Epithelial cell of esophagus (primary cell): ENCODE measurements at regions not wholly inside any gene's neighbourhood (a gene's known extent, or its start where the extent isn't known, plus 50 kb on each side); places are given as distances from the start of the nearest gene placed in this dataset.
"Not testable (repeated sequence)": the region's sequence is repeated elsewhere in the genome, so short reads cannot be mapped to it uniquely, and the experiment has no call there.

Experiments used
- DNase-seq: peaks from one replicate; pipeline ENCODE4 v3.0.0; 2010; ENCODE audit warnings: low read depth
- H3K4me3 ChIP-seq: 2 replicates; pipeline ENCODE4 v1.5.1; 2011; ENCODE audit warnings: mild to moderate bottlenecking, low read length, control low read depth
- TF ChIP-seq, protein P1 (sequence below): IDR thresholded peaks from 2 replicates; pipeline ENCODE4 v1.5.1; 2011; ENCODE audit warnings: low read depth, mild to moderate bottlenecking, low read length, control low read depth, inconsistent platforms; ENCODE audit not compliant: insufficient read depth; ENCODE audit errors: missing control alignments

DNA sequence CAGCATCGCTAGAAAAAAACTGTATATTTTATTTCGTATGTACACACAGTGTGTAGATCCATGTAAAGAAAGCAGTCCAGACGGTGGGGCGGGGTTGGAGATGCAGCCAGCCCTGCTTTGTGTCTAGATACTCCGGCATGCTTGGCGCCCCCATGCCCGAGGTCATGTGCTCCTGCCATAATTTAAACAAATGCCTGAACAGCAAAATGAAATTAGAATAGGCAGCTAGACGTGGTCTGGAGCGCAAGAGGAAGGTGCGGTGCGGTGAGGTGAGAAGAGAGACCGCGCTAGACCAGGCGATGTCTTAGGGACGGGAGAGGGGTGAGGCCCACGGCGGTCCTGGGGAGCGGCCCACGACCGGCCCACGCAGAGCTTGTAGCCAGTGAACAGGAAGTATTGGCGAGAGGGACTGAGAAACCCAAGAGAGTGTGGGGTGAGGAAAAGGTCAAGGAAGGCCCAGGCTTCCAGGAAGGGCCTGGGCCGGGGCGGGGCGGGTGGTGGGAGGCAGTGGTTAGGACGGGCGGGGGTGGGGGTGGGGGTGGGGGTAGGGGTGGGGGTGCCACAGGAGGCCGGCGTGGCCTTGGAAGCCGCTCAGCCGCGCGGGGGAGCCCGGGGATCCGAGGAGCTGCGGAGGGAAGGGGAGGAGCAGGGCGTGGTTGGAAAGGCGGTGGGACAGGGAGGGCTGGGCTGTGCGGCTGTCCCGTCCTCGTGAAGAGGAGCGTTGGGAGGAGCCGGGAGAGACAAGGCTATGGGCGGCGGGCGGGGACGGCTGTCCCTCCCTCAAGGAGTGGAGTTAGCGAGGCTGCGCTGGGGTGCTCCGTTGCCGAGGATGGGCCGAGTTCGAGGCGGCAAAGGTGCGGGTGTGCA, 254.7 kb upstream of the SGCG start:
- H3K4me3 ChIP-seq: peak overlapping the region; percentile 27
- TF ChIP-seq, protein P1, sequence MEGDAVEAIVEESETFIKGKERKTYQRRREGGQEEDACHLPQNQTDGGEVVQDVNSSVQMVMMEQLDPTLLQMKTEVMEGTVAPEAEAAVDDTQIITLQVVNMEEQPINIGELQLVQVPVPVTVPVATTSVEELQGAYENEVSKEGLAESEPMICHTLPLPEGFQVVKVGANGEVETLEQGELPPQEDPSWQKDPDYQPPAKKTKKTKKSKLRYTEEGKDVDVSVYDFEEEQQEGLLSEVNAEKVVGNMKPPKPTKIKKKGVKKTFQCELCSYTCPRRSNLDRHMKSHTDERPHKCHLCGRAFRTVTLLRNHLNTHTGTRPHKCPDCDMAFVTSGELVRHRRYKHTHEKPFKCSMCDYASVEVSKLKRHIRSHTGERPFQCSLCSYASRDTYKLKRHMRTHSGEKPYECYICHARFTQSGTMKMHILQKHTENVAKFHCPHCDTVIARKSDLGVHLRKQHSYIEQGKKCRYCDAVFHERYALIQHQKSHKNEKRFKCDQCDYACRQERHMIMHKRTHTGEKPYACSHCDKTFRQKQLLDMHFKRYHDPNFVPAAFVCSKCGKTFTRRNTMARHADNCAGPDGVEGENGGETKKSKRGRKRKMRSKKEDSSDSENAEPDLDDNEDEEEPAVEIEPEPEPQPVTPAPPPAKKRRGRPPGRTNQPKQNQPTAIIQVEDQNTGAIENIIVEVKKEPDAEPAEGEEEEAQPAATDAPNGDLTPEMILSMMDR: no peak
- DNase-seq: peak; percentile 36

DNA sequence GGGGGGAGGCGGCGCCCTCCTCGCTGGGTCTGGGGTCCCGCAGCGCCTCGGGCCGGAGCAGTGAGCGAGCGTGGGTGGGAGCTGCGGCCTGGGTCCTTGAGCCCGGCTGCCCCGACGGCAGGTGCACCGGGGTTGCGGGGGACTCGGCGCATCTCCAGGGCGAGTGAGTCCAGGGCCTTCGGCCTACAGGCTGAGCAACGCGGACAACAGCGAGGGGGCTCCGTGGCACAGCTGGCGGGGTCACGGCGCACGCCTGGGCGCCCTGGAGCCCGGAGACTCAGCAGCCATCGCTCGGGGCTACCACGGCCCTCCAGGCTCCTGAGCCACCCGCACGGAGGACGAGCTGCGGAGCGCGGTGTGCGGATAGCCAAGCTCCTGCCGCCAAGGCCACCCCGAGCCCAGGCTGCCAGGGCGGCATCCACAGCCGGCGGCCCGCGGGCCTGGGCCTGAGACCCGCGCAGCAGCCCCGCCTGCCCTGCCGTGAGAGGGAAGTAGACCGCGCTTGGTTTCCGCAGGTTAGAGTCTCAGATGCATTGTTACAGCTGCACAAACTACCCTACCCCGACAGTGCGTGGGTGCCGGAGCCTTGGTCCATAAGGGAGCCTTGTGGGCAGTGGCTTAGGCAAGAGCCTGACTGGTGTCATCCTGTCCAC, 253.9 kb upstream of the SGCG start:
- peak overlapping the region; percentile 27 for H3K4me3 ChIP-seq
- TF ChIP-seq, protein P1: no peak
- no peak for DNase-seq

DNA sequence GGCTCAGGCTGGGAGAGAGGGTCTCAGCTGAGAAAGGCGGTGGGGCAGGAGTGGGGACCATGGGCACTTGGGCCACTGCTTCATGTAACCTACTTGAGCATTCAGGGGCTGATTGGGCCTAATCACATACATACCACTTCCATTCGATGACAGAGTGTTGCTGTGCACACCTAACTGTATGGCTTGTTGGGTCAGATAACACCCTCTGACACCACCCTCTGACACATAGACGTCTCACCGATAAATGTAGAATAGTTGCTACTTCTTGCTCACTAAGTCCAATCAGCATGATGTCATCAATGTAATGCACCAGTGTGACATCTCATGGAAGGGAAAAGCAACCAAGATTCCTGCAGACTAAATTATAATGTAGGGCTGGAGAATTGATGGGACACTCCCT, 252.9 kb upstream of the SGCG start:
- H3K4me3 ChIP-seq: not testable (repeated sequence)
- DNase-seq: peak; percentile 66

DNA sequence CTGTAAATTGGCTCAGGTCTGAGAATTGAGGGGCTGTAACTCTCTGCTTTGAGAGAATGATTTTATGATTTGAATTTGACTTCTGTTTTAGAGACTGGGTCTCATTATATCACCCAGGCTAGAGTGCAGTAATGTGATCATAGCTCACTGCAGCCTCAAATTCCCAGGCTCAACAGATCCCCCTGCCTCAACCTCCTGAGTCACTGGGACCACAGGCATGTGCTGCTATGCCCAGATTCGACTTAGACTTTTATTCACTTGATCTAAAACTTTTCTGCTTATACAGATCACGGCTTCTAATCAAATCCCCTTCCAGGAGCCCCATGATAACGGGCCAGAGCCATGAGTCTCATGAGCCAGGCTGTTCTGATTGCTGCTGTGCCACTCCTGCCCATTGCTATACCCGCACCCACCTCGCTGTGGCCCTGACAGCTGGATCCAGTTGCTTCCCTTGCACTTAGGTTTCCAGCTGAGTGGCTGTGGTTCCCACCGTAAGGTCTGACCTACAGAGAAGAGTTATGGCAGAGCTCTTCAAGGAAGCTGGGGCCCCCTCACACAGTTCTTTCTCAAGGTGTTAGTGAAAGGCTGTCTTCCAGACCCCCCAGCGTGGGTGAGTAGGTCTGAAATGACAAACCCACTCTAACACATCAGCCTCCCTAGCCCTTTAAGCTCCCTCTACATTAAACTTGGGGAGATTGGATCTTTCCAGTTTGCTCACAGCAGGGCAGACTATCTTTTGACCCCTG, 251.2 kb upstream of the SGCG start:
- TF ChIP-seq, protein P1: no peak
- no peak overlapping the region for H3K4me3 ChIP-seq
- DNase-seq: no peak

DNA sequence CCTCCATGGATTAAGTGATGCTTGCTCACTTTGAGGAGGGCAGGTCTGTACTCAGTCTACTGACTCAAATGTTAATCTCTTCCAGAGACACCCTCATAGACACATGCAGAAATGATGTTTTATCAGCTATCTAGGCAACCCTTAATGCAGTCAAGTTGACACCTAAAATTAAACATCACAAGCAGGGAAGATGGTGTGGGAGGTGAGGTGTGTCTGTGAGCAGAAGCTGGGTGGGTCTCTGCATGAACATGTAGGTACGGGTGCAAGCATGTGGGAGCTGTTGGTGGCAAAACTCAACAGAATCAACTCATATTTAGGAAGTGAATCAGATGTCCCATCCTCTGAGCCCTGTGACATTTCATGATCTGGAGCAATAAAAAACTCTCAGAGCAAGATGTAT, 249.2 kb upstream of the SGCG start:
- TF ChIP-seq, protein P1: no peak
- no peak overlapping the region for H3K4me3 ChIP-seq
- DNase-seq: peak; percentile 19

DNA sequence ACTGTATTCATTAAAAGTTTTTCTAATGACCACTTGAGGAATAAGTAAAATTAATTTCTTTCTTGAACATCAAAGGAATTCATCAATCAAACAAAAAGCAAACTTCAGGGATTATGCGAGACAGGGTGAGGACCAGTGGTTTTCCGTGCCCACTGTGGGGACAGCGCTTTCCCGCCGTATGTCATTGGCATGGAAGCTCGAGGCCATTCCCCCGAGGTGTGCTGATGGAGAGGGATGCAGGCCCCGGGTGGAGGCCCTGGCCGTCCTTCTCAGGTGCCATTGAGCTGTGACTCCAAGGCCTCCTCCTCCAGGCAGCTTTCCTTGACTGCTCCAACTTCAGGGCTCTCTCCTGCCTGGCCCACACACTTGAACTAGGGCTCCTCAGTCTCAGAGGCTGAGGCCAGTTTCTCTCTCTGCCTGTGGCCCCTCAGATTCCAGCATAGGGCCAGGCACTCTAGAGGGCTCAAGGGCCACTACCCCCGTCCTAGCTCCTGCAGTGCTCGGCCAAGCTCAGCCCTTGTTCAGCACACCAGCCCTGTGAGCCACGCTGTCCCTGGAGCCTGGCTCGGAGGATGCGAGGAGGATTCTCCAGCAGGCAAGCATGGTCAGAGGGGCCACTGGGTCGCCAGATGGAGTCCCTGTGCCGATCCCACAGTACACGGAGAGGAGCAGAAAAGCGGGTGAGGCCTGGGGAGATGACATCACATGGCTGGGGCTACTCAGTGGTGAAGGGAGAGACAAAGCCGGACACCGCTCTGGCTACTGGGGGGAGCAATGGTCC, 248.0 kb upstream of the SGCG start:
- not testable (repeated sequence) for DNase-seq, H3K4me3 ChIP-seq

DNA sequence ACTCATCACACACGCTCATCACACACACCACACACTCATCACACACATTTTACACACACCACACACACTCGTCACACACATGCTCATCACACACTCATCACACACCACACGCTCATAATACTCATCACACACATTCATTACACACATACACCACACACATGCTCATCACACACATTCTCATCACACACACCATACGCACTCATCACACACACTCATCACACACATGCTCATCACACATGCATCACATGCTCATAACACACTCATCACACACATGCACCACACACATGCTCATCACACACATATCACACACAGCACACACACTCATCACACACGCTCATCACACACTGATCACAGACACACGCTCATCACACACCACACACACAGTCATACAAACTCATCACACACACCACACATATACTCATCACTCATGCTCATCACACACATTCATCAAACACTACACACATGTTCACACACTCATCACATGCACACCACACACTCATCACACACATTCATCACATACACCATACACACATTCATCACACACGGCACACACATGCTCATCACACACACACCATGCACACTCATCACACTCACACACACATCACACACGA, 247.1 kb upstream of the SGCG start:
- DNase-seq: no peak
- TF ChIP-seq, protein P1: no peak
- no peak overlapping the region for H3K4me3 ChIP-seq
